Suppressor macrophage treated with lipopolysaccharide for 1 hour (primary cell): ENCODE measurements at regions not wholly inside any gene's neighbourhood (a gene's known extent, or its start where the extent isn't known, plus 50 kb on each side); places are given as distances from the start of the nearest gene placed in this dataset.

Experiments used
- DNase-seq, 3 donors: peaks; one replicate each; pipeline ENCODE4 v3.0.0-alpha.2; 2020 to 2022

DNA sequence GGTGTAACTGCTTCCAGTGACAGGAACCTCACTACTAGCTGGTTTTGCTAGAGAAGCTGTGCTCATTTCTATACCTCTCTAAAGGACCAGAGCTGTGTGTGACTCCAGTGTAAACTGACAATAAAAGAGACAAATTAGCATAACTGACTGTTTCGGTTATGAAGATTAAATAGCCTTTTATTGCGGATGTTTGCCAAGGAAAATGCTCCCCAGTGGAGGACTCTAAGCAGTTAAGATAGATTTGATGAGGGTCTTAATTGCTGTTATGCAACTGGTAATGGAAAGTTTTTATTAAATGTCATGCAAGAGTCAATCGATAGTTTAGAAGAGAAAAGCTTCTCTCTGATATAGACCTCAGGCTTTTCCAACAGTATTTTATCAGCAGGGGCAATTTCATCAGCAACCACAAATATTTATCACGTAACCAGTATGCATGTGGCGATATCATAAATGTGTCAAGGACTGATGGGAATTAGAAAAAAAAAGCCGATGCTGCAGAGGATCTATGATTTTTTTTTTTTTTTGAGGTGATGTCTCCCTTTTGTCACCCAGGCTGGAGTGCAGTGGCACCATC lies 275.2 kb upstream of the DMAC1 start:
- DNase-seq, result no peak

DNA sequence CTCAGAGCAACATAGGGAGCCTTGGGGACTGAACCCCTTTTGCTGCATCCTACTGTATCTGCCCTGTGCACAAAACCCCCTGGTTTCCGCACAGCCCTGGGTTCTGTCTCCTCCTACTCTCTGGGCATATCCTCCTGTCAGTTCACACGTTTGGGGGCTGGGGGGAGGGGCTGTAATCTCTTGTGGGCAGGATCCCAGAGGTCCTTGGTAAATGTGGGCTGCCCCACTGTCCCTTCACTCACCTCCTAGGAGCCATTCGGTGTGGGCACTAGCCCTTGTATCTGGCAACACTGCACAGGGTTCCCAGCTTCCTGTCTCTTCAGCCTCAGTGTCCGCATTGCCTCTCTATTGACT lies 271.8 kb upstream of the DMAC1 start:
- DNase-seq, result no peak

DNA sequence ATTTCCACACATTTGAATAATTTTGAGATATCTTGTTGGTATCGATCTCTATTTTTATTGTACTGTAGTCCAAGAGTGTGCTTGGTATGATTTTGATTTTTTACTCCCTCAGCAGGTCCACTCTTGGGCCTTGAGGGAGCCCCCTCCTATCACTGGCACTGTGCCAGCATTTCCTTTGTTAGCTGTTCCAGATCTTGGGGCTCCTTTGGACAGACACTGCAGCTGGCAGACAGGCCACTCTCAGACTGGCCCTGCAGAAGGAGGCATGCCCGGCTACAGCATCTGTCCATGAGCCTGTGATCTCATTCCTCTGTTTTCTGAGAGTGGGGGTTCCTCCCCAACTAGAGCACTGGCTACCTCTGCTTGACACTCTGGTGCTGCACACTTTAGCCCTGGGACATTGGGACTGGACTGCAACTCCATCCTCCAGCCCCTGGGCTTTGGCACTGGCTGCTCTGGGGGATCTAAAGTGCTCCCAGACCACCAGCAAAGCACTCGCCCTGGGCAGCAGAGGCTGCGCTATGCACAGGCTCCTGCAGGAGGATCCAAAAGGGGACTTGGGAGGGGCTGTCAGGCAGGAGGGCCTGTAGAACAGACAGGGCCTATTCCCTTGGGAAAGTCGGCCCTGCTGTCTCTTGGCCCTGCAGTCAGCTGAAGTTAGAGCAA lies 271.3 kb upstream of the DMAC1 start:
- no peak for DNase-seq

- no peak for DNase-seq
Observed at GRCh38 chr9:8062459-8062858, 262.9 kb upstream of the DMAC1 start.

GRCh38 chr9:8053501-8053900 lies 253.9 kb upstream of the DMAC1 start:
- DNase-seq, result no peak

- DNase-seq, result no peak
Observed at GRCh38 chr9:8052991-8053390, 253.4 kb upstream of the DMAC1 start.

- DNase-seq, result peak in 2 of 3 donors; percentile 0 to 21
Observed at GRCh38 chr9:8037745-8038144, 238.2 kb upstream of the DMAC1 start.

- DNase-seq, result peak in 2 of 3 donors; percentile 8 to 33
Observed at GRCh38 chr9:8036914-8037524, 237.4 kb upstream of the DMAC1 start.

DNA sequence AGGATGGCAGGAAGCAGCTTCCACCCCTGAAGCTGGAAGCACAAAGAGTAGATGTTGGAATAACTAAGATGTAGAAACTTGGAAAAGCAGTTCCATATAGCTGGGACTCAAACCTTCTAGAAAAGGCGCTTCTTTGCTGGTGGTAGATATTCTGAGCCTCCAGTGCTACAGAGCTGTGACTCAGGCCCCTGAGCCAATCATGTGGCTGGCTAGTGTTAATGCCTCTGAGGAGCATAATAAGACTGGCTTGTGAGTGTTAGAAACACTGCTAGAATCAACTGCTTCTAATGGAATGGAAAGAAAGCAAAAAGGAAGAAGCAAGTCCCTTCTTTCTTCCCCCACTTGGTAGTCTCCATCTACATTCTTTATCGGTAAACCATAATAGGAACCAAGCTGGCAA lies 234.2 kb upstream of the DMAC1 start:
- no peak for DNase-seq

- DNase-seq, result no peak
Observed at GRCh38 chr9:8030095-8030494, 230.5 kb upstream of the DMAC1 start.

- no peak for DNase-seq
Observed at GRCh38 chr9:8027351-8027750, 227.8 kb upstream of the DMAC1 start.

DNA sequence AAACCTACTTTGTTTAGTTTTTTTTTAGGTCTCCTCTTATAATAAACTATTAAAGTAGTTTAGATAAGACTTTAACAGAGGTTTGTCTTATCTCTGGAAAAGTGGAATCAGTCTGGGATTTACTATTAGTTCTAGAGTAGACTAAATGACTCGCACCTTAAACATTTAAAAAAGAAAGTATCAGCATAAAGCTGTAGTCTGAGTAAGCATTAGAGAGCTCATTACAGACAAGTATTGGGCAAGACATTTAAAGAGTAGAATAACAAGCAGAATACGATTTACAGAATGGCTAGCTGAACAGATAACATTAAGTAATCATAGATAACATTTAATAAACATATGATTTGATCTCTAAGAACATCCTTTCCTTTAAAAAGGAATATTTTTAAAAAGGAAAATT lies 226.0 kb upstream of the DMAC1 start:
- no peak for DNase-seq

DNA sequence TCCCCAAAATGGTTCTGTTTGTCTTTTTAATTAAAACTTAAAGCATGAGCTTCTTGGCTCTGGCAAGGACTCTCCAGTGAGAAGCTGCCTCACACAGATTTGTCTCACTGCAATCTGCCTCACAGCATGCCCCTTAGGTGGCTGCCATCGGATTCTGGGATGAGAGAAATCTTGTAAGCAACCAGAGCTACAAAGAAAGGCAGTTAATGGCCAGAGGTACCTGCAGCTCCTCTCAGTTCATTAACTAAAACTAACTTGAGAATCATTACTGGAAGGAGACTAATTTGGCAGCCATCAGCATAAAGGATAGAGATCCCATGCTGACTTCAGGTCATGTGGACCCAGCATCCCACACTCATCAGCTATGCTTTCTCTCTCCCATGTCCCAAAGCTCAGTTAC lies 220.6 kb upstream of the DMAC1 start:
- no peak for DNase-seq

DNA sequence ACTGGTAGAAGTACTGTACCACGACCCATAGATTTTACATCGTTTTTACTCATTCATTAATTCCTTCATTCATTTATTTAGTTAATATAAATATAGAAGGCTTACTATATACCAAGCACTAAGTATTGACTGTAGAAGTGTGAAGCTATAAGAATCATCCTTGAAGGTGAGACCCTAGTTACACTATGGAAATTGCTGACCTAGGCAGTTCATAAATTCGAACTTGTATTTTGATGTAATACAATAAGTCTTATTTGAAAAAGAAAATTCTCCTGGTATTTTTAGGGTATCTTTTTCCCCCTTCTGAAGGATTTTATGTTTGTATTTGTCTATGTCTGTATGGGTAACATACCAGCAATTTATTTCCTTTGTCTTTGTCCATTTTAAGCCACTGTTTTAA lies 220.1 kb upstream of the DMAC1 start:
- no peak for DNase-seq

DNA sequence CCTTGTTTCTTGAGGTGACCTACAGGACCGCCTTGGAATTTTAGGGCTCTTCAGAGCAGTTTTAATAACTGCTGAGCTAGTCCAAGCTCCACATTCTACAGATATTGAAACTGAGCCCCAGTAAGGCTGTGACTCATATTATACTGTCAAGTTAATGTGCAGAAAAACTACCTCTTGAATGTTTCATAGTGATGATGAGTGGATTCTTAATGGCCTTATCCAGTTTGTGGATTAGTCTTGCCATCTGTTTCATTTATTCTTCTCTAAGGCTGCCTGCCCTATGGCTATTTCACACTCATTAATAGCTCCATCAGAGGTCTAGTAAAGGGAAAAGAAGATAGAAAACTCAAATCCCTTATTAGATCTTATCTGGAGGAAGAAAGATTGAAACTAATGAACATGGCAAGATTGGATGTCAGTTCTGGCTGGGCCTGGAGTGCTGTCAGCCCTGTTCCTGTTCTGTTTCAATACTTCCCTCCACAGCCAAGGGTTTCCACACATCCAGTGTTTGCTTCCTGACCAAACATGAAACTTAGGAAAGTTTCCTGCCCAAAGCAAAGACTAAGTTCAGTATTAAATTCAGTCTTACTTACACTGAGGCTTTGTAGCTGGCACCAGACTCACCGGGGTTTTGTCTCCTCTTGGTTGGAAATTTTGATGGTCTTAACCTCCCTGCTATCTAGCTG lies 215.6 kb upstream of the DMAC1 start:
- DNase-seq, result no peak

GRCh38 chr9:8012986-8013385 lies 213.4 kb upstream of the DMAC1 start:
- DNase-seq, result no peak

- DNase-seq, result no peak
Observed at GRCh38 chr9:8011974-8012373, 212.4 kb upstream of the DMAC1 start.

DNA sequence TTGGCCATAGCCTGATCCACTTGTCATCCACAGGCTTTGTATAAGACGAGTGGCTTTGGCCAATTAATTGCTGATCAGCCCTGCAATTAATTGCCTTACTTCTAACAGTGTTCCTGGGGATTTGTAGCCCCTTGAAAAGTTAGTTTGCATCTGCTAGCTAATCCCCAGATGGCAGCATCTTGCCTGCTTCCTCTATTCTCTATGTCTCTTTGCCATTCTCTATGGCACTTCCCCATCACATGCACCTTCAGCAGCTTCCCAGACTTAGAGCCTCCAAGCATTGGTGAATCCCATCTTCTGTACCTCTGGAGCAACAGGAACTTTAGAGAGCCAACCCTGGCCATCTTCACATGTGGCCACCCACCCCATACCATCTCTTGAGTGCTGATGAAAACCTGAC lies 197.0 kb upstream of the DMAC1 start:
- DNase-seq, result no peak

DNA sequence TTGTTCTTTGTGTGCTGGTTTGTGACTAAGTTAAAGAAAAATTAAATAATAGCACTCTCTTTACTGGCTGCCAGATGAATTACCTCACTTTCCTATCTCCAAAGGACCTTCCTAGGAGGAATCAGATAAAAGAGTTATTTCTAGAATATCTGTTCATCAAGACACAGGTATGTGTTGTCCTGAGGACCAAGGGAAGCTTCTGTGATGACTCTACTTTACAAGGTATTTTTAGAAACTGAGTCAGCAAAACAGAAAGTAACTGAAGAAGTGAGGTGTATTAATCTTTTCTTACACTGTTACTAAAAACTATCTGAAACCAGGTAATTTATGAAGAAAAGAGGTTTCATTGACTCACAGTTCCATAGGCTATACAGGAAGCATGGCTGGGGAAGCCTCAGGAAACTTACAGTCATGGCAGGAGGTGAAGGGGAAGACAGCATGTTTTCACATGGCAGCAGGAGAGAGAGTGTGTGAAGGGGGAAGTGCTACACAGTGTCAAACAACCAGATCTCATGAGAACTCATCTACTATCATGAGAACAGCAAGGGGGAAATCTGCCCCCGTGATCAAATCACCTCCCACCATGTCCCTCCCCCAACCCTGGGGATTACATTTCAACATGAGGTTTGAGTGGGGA lies 189.2 kb upstream of the DMAC1 start:
- DNase-seq, result no peak

GRCh38 chr9:7984692-7985091 lies 185.1 kb upstream of the DMAC1 start:
- no peak for DNase-seq

DNA sequence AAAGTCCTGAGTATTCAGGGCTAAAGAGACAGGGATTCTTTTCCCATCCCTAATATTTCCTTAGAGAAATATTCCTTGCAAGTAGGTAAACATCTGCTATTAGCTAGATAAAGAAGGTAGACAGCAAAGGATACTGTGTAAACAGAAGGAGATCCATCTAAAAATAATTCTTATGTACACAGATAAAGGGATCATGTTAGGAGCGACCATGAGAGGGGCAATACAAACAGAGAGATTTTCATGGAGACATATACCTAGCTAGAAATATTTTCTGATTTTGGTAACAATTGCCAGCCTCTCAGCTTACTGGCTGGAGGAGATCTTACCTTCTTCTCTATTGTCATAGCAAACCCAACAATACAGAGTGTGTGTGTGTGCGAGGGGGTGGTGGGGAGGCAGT lies 184.6 kb upstream of the DMAC1 start:
- DNase-seq, result no peak

GRCh38 chr9:7983490-7983889 lies 183.9 kb upstream of the DMAC1 start:
- no peak for DNase-seq

DNA sequence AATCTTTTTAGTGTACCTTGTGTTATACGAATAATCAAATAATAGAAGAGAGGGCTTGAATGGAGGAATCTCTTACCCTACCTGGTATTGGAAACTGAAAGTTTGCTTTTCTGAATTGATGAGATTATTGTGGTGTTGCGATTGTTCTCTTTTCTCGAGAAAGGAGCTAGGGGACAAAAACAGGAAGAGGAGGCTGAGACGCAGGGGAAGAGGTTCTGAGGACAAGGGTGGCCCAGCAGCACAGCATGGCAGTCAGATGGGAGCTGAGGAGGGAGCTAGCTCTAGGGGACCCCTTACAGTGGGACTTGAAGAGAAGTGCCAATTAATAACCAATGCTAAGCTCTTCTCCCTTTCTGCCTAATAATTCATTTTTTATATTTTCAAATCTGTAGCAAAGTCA lies 183.3 kb upstream of the DMAC1 start:
- DNase-seq, result peak; percentile 21 to 26 (median 22)
